Brain pericyte (primary cell): ENCODE measurements at regions not wholly inside any gene's neighbourhood (a gene's known extent, or its start where the extent isn't known, plus 50 kb on each side); places are given as distances from the start of the nearest gene placed in this dataset.

ENCODE experiments used
- DNase-seq: peaks from one replicate; pipeline ENCODE4 v3.0.0-alpha.2; 2012; ENCODE audit warnings: low read depth, low spot score

- DNase-seq, result no peak
Observed at GRCh38 chr9:81532251-81532650, 157.1 kb downstream of the TLE1 start.

- DNase-seq, result no peak
Observed at GRCh38 chr9:81531511-81531910, 157.8 kb downstream of the TLE1 start.

- DNase-seq, result no peak
Observed at GRCh38 chr9:81530846-81531245, 158.5 kb downstream of the TLE1 start.

GRCh38 chr9:81530310-81530810 is 159.0 kb downstream of the TLE1 start:
- DNase-seq, result no peak

GRCh38 chr9:81529556-81530193 is 159.7 kb downstream of the TLE1 start:
- DNase-seq, result no peak

- DNase-seq, result no peak
Observed at GRCh38 chr9:81526587-81526986, 162.8 kb downstream of the TLE1 start.

- DNase-seq, result no peak
Observed at GRCh38 chr9:81522716-81523551, 166.4 kb downstream of the TLE1 start.

- DNase-seq, result no peak
Observed at GRCh38 chr9:81521892-81522291, 167.5 kb downstream of the TLE1 start.

GRCh38 chr9:81519816-81520495 is 169.4 kb downstream of the TLE1 start:
- no peak for DNase-seq

GRCh38 chr9:81517954-81518353 is 171.4 kb downstream of the TLE1 start:
- no peak for DNase-seq

GRCh38 chr9:81513059-81513458 is 176.3 kb downstream of the TLE1 start:
- DNase-seq, result no peak

GRCh38 chr9:81512641-81513040 is 176.7 kb downstream of the TLE1 start:
- no peak for DNase-seq

GRCh38 chr9:81508476-81508875 is 180.9 kb downstream of the TLE1 start:
- no peak for DNase-seq

- no peak for DNase-seq
Observed at GRCh38 chr9:81506941-81507864, 182.1 kb downstream of the TLE1 start.

- no peak for DNase-seq
Observed at GRCh38 chr9:81499594-81499993, 189.8 kb downstream of the TLE1 start.

GRCh38 chr9:81499021-81499454 is 190.3 kb downstream of the TLE1 start:
- DNase-seq, result no peak

GRCh38 chr9:81498576-81498975 is 190.8 kb downstream of the TLE1 start:
- no peak for DNase-seq

- DNase-seq, result no peak
Observed at GRCh38 chr9:81497091-81497490, 192.3 kb downstream of the TLE1 start.

GRCh38 chr9:81492710-81493447 is 196.5 kb downstream of the TLE1 start:
- DNase-seq, result peak; percentile 86

- DNase-seq, result peak; percentile 53
Observed at GRCh38 chr9:81490605-81491331, 198.6 kb downstream of the TLE1 start.
